Osteocyte (in vitro differentiated cells): ENCODE measurements at regions not wholly inside any gene's neighbourhood (a gene's known extent, or its start where the extent isn't known, plus 50 kb on each side); places are given as distances from the start of the nearest gene placed in this dataset.

Experiments
- DNase-seq: peaks from one replicate; pipeline ENCODE4 v3.0.0; 2021; ENCODE audit warnings: mixed read lengths; ENCODE audit not compliant: unreplicated experiment; ENCODE audit errors: extremely low spot score
- H3K27ac Mint-ChIP-seq: one replicate; pipeline ENCODE4 v1.8.0; 2021; ENCODE audit warnings: mild to moderate bottlenecking, mixed read lengths; ENCODE audit not compliant: unreplicated experiment
- H3K27me3 Mint-ChIP-seq: one replicate; pipeline ENCODE4 v1.8.0; 2021; ENCODE audit warnings: mixed read lengths; ENCODE audit not compliant: unreplicated experiment
- H3K36me3 Mint-ChIP-seq: one replicate; pipeline ENCODE4 v1.8.0; 2021; ENCODE audit warnings: mixed read lengths; ENCODE audit not compliant: unreplicated experiment
- H3K4me1 Mint-ChIP-seq: one replicate; pipeline ENCODE4 v1.8.0; 2021; ENCODE audit warnings: mixed read lengths; ENCODE audit not compliant: unreplicated experiment
- H3K4me3 Mint-ChIP-seq: one replicate; pipeline ENCODE4 v1.8.0; 2021; ENCODE audit warnings: mild to moderate bottlenecking, moderate library complexity, mixed read lengths; ENCODE audit not compliant: unreplicated experiment
- H3K9me3 Mint-ChIP-seq: one replicate; pipeline ENCODE4 v1.8.0; 2021; ENCODE audit warnings: mixed read lengths; ENCODE audit not compliant: unreplicated experiment
- CTCF ChIP-seq: fragments of 200-600 bp; sonication (generic); IDR thresholded peaks from 2 replicates; pipeline ENCODE4 v1.5.0; 2021; ENCODE audit warnings: antibody characterized with exemption, mild to moderate bottlenecking, moderate library complexity

- no peaks in the 10 kb centered on the region for H3K9me3 Mint-ChIP-seq
- peaks cover 31% of the 10 kb centered on the region for H3K4me1 Mint-ChIP-seq
- H3K27me3 Mint-ChIP-seq = peaks cover 4% of the 10 kb centered on the region
- H3K27ac Mint-ChIP-seq = no peak overlapping the region
- no peak overlapping the region for H3K4me3 Mint-ChIP-seq
- TF ChIP-seq CTCF = no peak
- DNase-seq = no peak
- H3K36me3 Mint-ChIP-seq = no peaks in the 10 kb centered on the region
Observed at GRCh38 chr11:71302534-71302909, 50.1 kb upstream of the SHANK2 start.
